SK-N-SH treated with all-trans-retinoic acid at 6 μM for 48 hours (cell line): ENCODE measurements at regions not wholly inside any gene's neighbourhood (a gene's known extent, or its start where the extent isn't known, plus 50 kb on each side); places are given as distances from the start of the nearest gene placed in this dataset.

Experiments
- BACH2 ChIP-seq: fragments of 250-450 bp; sonication (Bioruptor Pico); IDR thresholded peaks from 2 replicates; pipeline ENCODE4 v1.9.0; 2021; ENCODE audit warnings: mild to moderate bottlenecking, borderline replicate concordance
- CREB5 ChIP-seq: fragments of 250-450 bp; sonication (Bioruptor Pico); IDR thresholded peaks from 2 replicates; pipeline ENCODE4 v1.5.1; 2020; ENCODE audit warnings: low read depth, mild to moderate bottlenecking, moderate library complexity
- GLIS3 ChIP-seq: fragments of 250-450 bp; sonication (Bioruptor Pico); IDR thresholded peaks from 2 replicates; pipeline ENCODE4 v1.5.0; 2020; ENCODE audit warnings: mild to moderate bottlenecking, moderate library complexity
- OSR1 ChIP-seq: fragments of 250-450 bp; sonication (Bioruptor Pico); IDR thresholded peaks from 2 replicates; pipeline ENCODE4 v1.8.0; 2022; ENCODE audit warnings: moderate library complexity, mild to moderate bottlenecking, inconsistent platforms
- PATZ1 ChIP-seq: fragments of 250-450 bp; sonication (Bioruptor Pico); IDR thresholded peaks from 2 replicates; pipeline ENCODE4 v1.8.0; 2020; ENCODE audit warnings: mild to moderate bottlenecking, moderate library complexity, borderline replicate concordance
- SNAI2 ChIP-seq: fragments of 250-450 bp; sonication (Bioruptor Pico); IDR thresholded peaks from 2 replicates; pipeline ENCODE4 v1.5.0; 2020; ENCODE audit warnings: mild to moderate bottlenecking, moderate library complexity
- TOX ChIP-seq: fragments of 250-450 bp; sonication (Bioruptor Pico); IDR thresholded peaks from 2 replicates; pipeline ENCODE4 v1.8.0; 2021; ENCODE audit warnings: mild to moderate bottlenecking, moderate library complexity, borderline replicate concordance
- TSHZ2 ChIP-seq: fragments of 250-450 bp; sonication (Bioruptor Pico); IDR thresholded peaks from 2 replicates; pipeline ENCODE4 v1.5.0; 2020; ENCODE audit warnings: mild to moderate bottlenecking, moderate library complexity
- ZFP3 ChIP-seq: fragments of 250-450 bp; sonication (Bioruptor Pico); IDR thresholded peaks from 2 replicates; pipeline ENCODE4 v1.5.0; 2020; ENCODE audit warnings: mild to moderate bottlenecking, moderate library complexity
- ZFP30 ChIP-seq: fragments of 450-650 bp; formaldehyde crosslinking; IDR thresholded peaks from 2 replicates; pipeline ENCODE4 v1.5.0; 2022; ENCODE audit warnings: mild to moderate bottlenecking, moderate library complexity
- ZNF565 ChIP-seq: fragments of 450-650 bp; formaldehyde crosslinking; conservative IDR thresholded peaks from 2 replicates; pipeline ENCODE4 v1.5.0; 2020; ENCODE audit warnings: low read depth, mild to moderate bottlenecking, moderate library complexity

- TF ChIP-seq SNAI2 (no peak), BACH2 (no peak), OSR1 (CRISPR knock-in tag) (no peak), ZNF565 (CRISPR knock-in tag) (no peak), TSHZ2 (CRISPR knock-in tag) (no peak), ZFP30 (no peak), CREB5 (no peak), TOX (CRISPR knock-in tag) (no peak), ZFP3 (CRISPR knock-in tag) (no peak), GLIS3 (CRISPR knock-in tag) (no peak), PATZ1 (CRISPR knock-in tag) (no peak)
Measured at GRCh38 chr2:75320898-75321598, 121.7 kb upstream of the TACR1 start.
